ENCODE measurements at regions not wholly inside any gene's neighbourhood (a gene's known extent, or its start where the extent isn't known, plus 50 kb on each side); places are given as distances from the start of the nearest gene placed in this dataset.

DNA sequence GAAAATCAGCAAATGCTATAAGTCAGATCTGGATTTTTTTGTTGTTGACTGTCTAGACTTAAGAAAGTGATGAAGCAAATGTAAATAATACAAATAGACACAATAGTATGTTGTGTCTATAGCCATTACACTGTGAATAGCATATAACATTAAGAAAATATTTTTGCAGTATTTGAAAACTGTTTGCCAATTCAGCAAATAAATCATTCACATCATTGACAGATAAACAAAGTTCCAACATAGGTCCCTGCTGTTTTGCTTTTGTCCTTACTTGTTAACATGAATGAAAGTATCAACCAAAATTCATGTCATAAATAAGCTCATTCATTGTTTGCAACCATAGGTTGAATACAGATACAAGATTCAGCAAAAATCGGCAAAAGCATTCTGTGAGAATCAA, 200.5 kb downstream of the KIF20B start:
- TF ChIP-seq, protein P1, sequence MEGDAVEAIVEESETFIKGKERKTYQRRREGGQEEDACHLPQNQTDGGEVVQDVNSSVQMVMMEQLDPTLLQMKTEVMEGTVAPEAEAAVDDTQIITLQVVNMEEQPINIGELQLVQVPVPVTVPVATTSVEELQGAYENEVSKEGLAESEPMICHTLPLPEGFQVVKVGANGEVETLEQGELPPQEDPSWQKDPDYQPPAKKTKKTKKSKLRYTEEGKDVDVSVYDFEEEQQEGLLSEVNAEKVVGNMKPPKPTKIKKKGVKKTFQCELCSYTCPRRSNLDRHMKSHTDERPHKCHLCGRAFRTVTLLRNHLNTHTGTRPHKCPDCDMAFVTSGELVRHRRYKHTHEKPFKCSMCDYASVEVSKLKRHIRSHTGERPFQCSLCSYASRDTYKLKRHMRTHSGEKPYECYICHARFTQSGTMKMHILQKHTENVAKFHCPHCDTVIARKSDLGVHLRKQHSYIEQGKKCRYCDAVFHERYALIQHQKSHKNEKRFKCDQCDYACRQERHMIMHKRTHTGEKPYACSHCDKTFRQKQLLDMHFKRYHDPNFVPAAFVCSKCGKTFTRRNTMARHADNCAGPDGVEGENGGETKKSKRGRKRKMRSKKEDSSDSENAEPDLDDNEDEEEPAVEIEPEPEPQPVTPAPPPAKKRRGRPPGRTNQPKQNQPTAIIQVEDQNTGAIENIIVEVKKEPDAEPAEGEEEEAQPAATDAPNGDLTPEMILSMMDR (IDR thresholded peaks at IDR 0.05; ENCODE audit: insufficient read depth, low read length, poor library complexity, severe bottlenecking), result no peak
- TF ChIP-seq EZH2phosphoT487 (conservative IDR thresholded peaks at IDR 0.05; ENCODE audit: low read length), result no peak

Measured in SU-DHL-6 (cell line).